CD4-positive, alpha-beta T cell (primary cell): ENCODE measurements at regions not wholly inside any gene's neighbourhood (a gene's known extent, or its start where the extent isn't known, plus 50 kb on each side); places are given as distances from the start of the nearest gene placed in this dataset.

Experiments
- ATAC-seq: fragments of 200-7000 bp; cut with Tn5 transposase; one replicate; pipeline ENCODE4 v1.10.0; 2022; ENCODE audit warnings: mild to moderate bottlenecking; ENCODE audit not compliant: poor library complexity
- CTCF ChIA-PET: fragments of 350-600 bp; sonication (Branson Sonifier 250); formaldehyde crosslinking; loops from one replicate; lab custom pipeline; 2021; ENCODE audit warnings: antibody characterized with exemption, inconsistent platforms; lab: Charles Lee
- POLR2A ChIA-PET: fragments of 350-600 bp; sonication (Branson Sonifier 250); formaldehyde crosslinking; loops from one replicate; lab custom pipeline; 2021; ENCODE audit warnings: antibody characterized with exemption, inconsistent platforms; lab: Charles Lee
- DNase-seq, 14 experiments: peaks; one replicate each; pipeline ENCODE4 v3.0.0-alpha.2; 2013 to 2020; ENCODE audit warnings: mixed read lengths in 2 of 14
- H3K27ac ChIP-seq, 2 donors: one replicate each; pipeline versions ENCODE4 v1.5.1 to v1.7.0; 2013; ENCODE audit warnings: low read length in 2 of 2, low read depth in 1 of 2, mild to moderate bottlenecking in 1 of 2
- H3K27me3 ChIP-seq, 2 experiments: 1 replicate in 1 of 2; 2 replicates in 1 of 2; pipeline versions ENCODE4 v1.6.1 to v1.7.0; 2013; ENCODE audit warnings: low read length in 2 of 2, control low read depth in 1 of 2, mild to moderate bottlenecking in 1 of 2, moderate library complexity in 1 of 2; ENCODE audit not compliant: insufficient read depth in 2 of 2, control insufficient read depth in 1 of 2
- H3K36me3 ChIP-seq: one replicate; pipeline ENCODE4 v1.6.1; 2013; ENCODE audit warnings: low read length, control low read depth; ENCODE audit not compliant: insufficient read depth
- H3K4me1 ChIP-seq: one replicate; pipeline ENCODE4 v1.6.1; 2013; ENCODE audit warnings: low read length, control low read depth; ENCODE audit not compliant: insufficient read depth
- H3K4me3 ChIP-seq: one replicate; pipeline ENCODE4 v1.5.1; 2013; ENCODE audit warnings: mild to moderate bottlenecking, low read length, moderate library complexity
- H3K9me3 ChIP-seq, 2 experiments: 1 replicate in 1 of 2; 2 replicates in 1 of 2; pipeline versions ENCODE4 v1.6.1 to v1.7.0; 2013; ENCODE audit warnings: low read length in 2 of 2, mild to moderate bottlenecking in 2 of 2, control low read depth in 1 of 2, moderate library complexity in 1 of 2; ENCODE audit not compliant: control insufficient read depth in 1 of 2, insufficient read depth in 1 of 2
- H3K27ac Mint-ChIP-seq: one replicate; pipeline ENCODE4 v1.8.0; 2020; ENCODE audit warnings: mixed read lengths
- H3K27me3 Mint-ChIP-seq: one replicate; pipeline ENCODE4 v1.8.0; 2021; ENCODE audit warnings: mixed read lengths
- H3K36me3 Mint-ChIP-seq: one replicate; pipeline ENCODE4 v1.8.0; 2021; ENCODE audit warnings: low read depth, mixed read lengths
- H3K4me1 Mint-ChIP-seq: one replicate; pipeline ENCODE4 v1.8.0; 2021; ENCODE audit warnings: low read depth, mixed read lengths
- H3K4me3 Mint-ChIP-seq: one replicate; pipeline ENCODE4 v1.8.0; 2020; ENCODE audit warnings: mild to moderate bottlenecking, mixed read lengths
- H3K9me3 Mint-ChIP-seq: one replicate; pipeline ENCODE4 v1.8.0; 2020; ENCODE audit warnings: mixed read lengths
- CTCF ChIP-seq: fragments of 200-600 bp; IDR thresholded peaks from one replicate; pipeline ENCODE4 v1.8.0; 2022; ENCODE audit warnings: antibody characterized with exemption, mild to moderate bottlenecking
- intact Hi-C, 2 experiments: fragments of 100-400 bp; cut with DNase I in 1 of 2; cut with micrococcal nuclease in 1 of 2; formaldehyde crosslinking; loops; one replicate each; pipeline versions ENCODE4 v1.15.1 to v1.9.0; 2023 to 2025; cut with DNase I, micrococcal nuclease

GRCh38 chr12:107903341-107904061 is 129.0 kb downstream of the ASCL4 start:
- Mint-ChIP-seq H3K4me3 (peak overlapping the region; percentile 36), H3K9me3 (no peaks in the 10 kb centered on the region), H3K4me1 (no peaks in the 10 kb centered on the region), H3K27ac (no peak overlapping the region), H3K36me3 (no peaks in the 10 kb centered on the region), H3K27me3 (peaks cover 81% of the 10 kb centered on the region)
- H3K27ac ChIP-seq, result no peak overlapping the region
- H3K36me3 ChIP-seq, result no peaks in the 10 kb centered on the region
- ChIA-PET CTCF (no interaction called here), POLR2A (no interaction called here)
- H3K27me3 ChIP-seq, result peaks cover 18 to 73% of the 10 kb centered on the region in 2 experiments
- intact Hi-C loops, result no loop called here
- H3K4me3 ChIP-seq, result peak overlapping the region; percentile 12
- no peak for ATAC-seq
- DNase-seq, result peak in 1 of 14 experiments; percentile 19
- no peak for TF ChIP-seq CTCF
- peaks cover 7% of the 10 kb centered on the region for H3K4me1 ChIP-seq
- H3K9me3 ChIP-seq, result no peaks in the 10 kb centered on the region

- ChIA-PET POLR2A (no interaction called here), CTCF (interaction anchor here (0.5 kb wide), 1 partner anchor 1243 kb away, joined by 4 read pairs; no protein-coding TSS in a partner anchor)
- TF ChIP-seq CTCF, result no peak
- no peak overlapping the region for H3K4me3 Mint-ChIP-seq
- H3K4me1 Mint-ChIP-seq, result no peaks in the 10 kb centered on the region
- no peaks in the 10 kb centered on the region for H3K36me3 ChIP-seq
- no peak overlapping the region for H3K4me3 ChIP-seq
- ATAC-seq (no peak), DNase-seq (no peak)
- H3K36me3 Mint-ChIP-seq, result no peaks in the 10 kb centered on the region
- no peak overlapping the region for H3K27ac ChIP-seq
- H3K9me3 ChIP-seq, result no peaks in the 10 kb centered on the region
- peaks cover 7% of the 10 kb centered on the region for H3K4me1 ChIP-seq
- intact Hi-C loops, result no loop called here
- H3K27me3 Mint-ChIP-seq, result peaks cover 92% of the 10 kb centered on the region
- peaks cover 32 to 82% of the 10 kb centered on the region in 2 experiments for H3K27me3 ChIP-seq
- no peak overlapping the region for H3K27ac Mint-ChIP-seq
- no peaks in the 10 kb centered on the region for H3K9me3 Mint-ChIP-seq
These were observed 132.2 kb downstream of the ASCL4 start for GRCh38 chr12:107906707-107907106.

GRCh38 chr12:107912421-107913004 is 138.0 kb downstream of the ASCL4 start:
- H3K27me3 Mint-ChIP-seq, result peaks cover 77% of the 10 kb centered on the region
- no peak overlapping the region for H3K27ac ChIP-seq
- H3K27me3 ChIP-seq, result peaks cover 26 to 41% of the 10 kb centered on the region in 2 experiments
- peaks cover 0 to 3% of the 10 kb centered on the region in 2 experiments for H3K9me3 ChIP-seq
- H3K4me3 ChIP-seq, result peak overlapping the region; percentile 35
- H3K9me3 Mint-ChIP-seq, result no peaks in the 10 kb centered on the region
- peak overlapping the region; percentile 62 for H3K4me3 Mint-ChIP-seq
- ATAC-seq (peak; percentile 56), DNase-seq (peak; percentile 7 to 69 (median 40))
- intact Hi-C loops, result no loop called here
- peaks cover 7% of the 10 kb centered on the region for H3K4me1 ChIP-seq
- H3K36me3 Mint-ChIP-seq, result no peaks in the 10 kb centered on the region
- H3K27ac Mint-ChIP-seq, result no peak overlapping the region
- no peaks in the 10 kb centered on the region for H3K36me3 ChIP-seq
- peaks cover 7% of the 10 kb centered on the region for H3K4me1 Mint-ChIP-seq
- TF ChIP-seq CTCF, result peak; percentile 54
- POLR2A ChIA-PET, result no interaction called here
- CTCF ChIA-PET, result no interaction called here
